GM20431 (cell line): ENCODE measurements at regions not wholly inside any gene's neighbourhood (a gene's known extent, or its start where the extent isn't known, plus 50 kb on each side); places are given as distances from the start of the nearest gene placed in this dataset.

ENCODE experiments used
- in situ Hi-C: fragments of 300-500 bp; cut with MseI, MboI; formaldehyde crosslinking; loops from one replicate; pipeline ENCODE4 v1.15.0; 2020; ENCODE audit warnings: low sequenced_read_pairs; ENCODE audit not compliant: unreplicated experiment

DNA sequence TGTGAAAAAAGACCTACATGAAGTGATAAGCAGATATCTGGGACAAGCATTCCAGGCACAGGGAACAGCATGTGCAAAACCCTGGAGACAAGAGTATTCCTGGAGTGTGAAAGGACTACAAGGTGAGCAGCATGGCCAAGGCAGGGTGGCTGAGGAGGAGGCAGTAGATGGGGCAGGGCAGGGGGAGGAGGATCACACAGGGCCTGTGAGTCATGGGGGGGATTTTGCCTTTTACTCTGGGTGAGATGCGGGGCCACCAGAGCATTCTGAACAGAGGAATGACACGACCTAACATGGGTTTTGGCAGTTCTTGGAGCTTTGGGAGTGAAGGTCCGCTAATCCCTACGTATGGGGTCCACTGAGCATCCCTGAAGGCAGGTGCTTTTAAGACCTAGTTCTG is 69.8 kb upstream of the CCN6 start:
- in situ Hi-C loops: no loop called here

DNA sequence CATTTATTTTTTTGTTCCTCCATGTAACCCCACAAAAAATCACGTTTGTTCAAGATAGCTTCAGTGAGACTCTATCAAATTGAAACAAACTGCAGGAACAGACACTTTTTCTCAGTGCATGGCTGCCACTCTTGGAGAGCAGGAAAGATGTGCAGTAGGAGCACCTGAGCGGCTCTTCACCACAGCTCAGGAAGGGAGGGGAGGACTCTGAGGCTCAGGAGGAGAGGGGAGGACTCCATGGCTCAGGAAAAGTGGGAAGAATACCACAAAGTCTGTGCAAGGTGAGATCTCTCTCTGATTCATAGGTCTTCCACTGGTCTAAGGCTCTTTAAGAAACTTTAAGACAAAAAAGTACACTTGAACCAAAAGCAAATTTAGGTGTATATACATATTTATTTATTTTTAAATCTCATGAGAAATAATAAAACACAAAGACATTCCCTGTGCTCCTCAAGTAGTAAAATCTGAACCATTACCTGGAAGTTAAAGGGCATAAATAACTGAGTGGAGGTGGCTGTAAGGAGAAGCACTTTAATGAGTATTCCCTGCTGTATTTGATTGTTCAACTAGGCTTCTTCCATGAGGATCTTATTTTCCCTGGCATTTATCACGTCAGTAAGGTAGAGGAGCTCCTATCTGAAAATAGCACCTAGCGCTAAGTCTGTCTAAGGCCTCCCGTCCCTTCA is 69.2 kb upstream of the CCN6 start:
- in situ Hi-C loops: no loop called here

DNA sequence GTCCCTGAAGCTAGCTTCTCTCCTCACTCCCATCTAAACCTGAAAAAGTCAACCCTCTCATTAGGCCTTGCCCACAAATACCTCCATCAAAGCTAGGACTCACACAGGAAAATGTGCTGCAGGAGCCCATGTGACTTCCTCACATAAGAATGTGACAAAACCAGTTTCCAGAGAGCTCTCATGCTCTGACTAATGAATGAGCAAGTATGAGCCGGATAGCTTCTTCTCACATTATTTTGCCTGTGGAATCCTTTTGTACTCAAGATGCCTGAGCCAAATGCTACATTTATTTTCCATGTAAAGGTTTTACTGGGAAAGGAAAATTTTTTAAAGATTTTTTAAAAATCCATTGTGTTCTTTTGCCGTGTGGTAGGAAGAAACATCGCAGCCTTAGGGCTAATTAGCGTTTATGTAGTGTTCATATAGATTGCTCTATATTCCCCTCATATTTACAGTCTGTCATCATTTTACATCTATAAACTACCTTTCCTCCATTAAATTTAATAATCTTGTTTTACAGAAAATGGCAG is 68.6 kb upstream of the CCN6 start:
- in situ Hi-C loops: no loop called here

GRCh38 chr6:111986651-111987050 is 67.3 kb upstream of the CCN6 start:
- in situ Hi-C loops: no loop called here

- in situ Hi-C loops: no loop called here
These were observed 66.6 kb upstream of the CCN6 start for GRCh38 chr6:111987295-111987694.

DNA sequence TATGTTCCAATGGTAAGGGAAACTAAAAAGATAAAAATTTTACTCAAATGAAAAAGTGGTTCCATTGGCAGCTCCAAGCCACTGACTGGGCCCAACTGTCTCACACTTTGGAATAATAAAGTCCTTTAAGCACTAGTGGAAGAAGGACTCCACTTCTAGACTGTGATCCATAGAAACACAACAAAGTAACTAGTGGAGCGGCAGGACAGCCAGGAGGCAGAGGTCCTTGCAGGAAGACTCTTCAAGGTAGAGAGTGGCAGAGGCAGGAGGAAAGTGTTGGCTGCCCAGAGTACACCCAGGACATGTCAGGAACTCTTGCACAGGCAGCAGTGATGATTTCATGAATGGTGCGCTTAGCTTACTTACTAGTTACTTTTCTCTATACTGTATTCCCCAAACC is 65.0 kb upstream of the CCN6 start:
- in situ Hi-C loops: no loop called here

- in situ Hi-C loops: no loop called here
These were observed 64.2 kb upstream of the CCN6 start for GRCh38 chr6:111989743-111990142.

- in situ Hi-C loops: no loop called here
These were observed 63.7 kb upstream of the CCN6 start for GRCh38 chr6:111990214-111990613.

- in situ Hi-C loops: no loop called here
These were observed 61.1 kb upstream of the CCN6 start for GRCh38 chr6:111992851-111993250.

- in situ Hi-C loops: no loop called here
These were observed 60.6 kb upstream of the CCN6 start for GRCh38 chr6:111993342-111993741.

GRCh38 chr6:111994791-111995190 is 59.1 kb upstream of the CCN6 start:
- in situ Hi-C loops: no loop called here

DNA sequence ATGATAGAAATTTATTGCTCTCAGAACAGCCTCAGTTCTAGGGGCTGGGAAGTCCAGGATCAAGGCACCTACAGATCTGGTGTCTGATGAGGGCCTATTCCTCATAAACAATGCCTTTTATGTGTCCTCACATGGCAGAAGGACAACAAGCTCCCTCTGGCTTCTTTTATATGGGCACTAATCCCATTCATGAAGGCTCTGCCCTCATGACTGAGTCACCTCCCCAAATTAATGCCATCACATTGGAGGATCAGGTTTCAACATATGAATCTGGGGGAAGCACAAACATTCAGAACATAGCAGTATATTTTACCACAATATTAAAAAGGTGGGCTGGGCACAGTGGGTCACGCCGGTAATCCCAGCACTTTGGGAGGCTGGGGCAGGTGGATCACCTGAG is 58.5 kb upstream of the CCN6 start:
- in situ Hi-C loops: no loop called here

GRCh38 chr6:111996144-111996865 is 57.6 kb upstream of the CCN6 start:
- in situ Hi-C loops: no loop called here

DNA sequence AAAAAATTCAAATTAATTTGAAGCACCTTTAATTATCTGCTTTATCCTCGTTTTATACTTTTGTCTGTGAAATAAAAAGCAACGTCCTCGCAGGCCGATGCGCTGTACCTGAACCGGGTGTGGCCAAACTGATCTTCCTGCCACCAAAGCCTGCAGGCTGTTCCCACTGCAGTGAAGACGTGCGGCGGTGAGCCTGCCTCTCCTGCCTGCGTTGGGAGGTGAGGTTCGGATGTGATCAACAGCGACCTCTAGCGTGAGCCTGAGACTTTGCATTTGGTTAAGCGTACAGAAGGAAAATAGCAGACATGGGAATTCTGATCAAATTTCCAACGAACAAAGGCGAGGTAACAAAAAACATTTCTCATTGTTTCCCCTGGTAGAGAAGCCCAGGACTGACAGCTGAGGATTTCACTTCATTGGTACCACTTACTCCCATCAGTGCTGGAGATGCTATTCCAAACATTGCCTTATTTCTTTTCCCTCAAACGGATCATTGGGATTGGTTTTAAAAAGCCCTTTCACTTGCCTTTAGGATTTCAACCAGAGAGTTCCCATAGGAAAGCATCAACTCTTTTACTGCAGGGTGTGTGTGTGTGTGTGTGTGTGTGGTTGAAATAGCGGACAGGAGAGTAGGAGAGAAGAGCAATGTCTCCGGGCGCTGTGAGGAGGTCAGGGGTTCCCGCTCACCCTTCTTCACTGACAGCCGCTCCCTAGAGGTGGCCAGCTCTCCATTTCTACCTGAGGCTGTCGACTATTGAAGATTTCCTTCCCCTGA is 56.6 kb upstream of the CCN6 start:
- in situ Hi-C loops: no loop called here

- in situ Hi-C loops: no loop called here
These were observed 56.1 kb upstream of the CCN6 start for GRCh38 chr6:111997853-111998208.

- in situ Hi-C loops: loop anchor here (25.0 kb wide), 1 partner anchor 290 kb away; no protein-coding TSS in a partner anchor
These were observed 51.6 kb upstream of the CCN6 start for GRCh38 chr6:112002307-112002706.
